BLaER1 treated with 17β-estradiol and CSF1 and Interleukin-3, amounts not matched to agents 10 nM and 100 nM (cell line): ENCODE measurements at regions not wholly inside any gene's neighbourhood (a gene's known extent, or its start where the extent isn't known, plus 50 kb on each side); places are given as distances from the start of the nearest gene placed in this dataset.

Experiments
- H3K27ac ChIP-seq, 11 experiments: shearing (Covaris generic); formaldehyde crosslinking; 2 replicates each; pipeline ENCODE4 v1.8.1; 2022
- H3K27me3 ChIP-seq, 11 experiments: shearing (Covaris generic); formaldehyde crosslinking; 2 replicates each; pipeline ENCODE4 v1.8.1; 2022
- H3K36me3 ChIP-seq, 11 experiments: shearing (Covaris generic); formaldehyde crosslinking; 2 replicates each; pipeline ENCODE4 v1.8.1; 2022
- H3K4me1 ChIP-seq, 10 experiments: shearing (Covaris generic); formaldehyde crosslinking; 2 replicates each; pipeline ENCODE4 v1.8.1; 2022
- H3K4me2 ChIP-seq, 11 experiments: shearing (Covaris generic); formaldehyde crosslinking; 2 replicates each; pipeline ENCODE4 v1.8.1; 2022
- H3K4me3 ChIP-seq, 10 experiments: shearing (Covaris generic); formaldehyde crosslinking; 2 replicates each; pipeline ENCODE4 v1.8.1; 2022
- H3K9ac ChIP-seq, 11 experiments: shearing (Covaris generic); formaldehyde crosslinking; 2 replicates each; pipeline ENCODE4 v1.8.1; 2022
- H3K9me3 ChIP-seq, 11 experiments: shearing (Covaris generic); formaldehyde crosslinking; replicated peaks in 1 of 11; 2 replicates each; pipeline ENCODE4 v1.8.1; 2022
- H4K20me1 ChIP-seq, 11 experiments: shearing (Covaris generic); formaldehyde crosslinking; 2 replicates each; pipeline ENCODE4 v1.8.1; 2022
- Cebpa-rat ChIP-seq, 11 experiments: shearing (Covaris generic); IDR thresholded peaks; 2 replicates each; pipeline ENCODE4 v1.8.1; 2022

DNA sequence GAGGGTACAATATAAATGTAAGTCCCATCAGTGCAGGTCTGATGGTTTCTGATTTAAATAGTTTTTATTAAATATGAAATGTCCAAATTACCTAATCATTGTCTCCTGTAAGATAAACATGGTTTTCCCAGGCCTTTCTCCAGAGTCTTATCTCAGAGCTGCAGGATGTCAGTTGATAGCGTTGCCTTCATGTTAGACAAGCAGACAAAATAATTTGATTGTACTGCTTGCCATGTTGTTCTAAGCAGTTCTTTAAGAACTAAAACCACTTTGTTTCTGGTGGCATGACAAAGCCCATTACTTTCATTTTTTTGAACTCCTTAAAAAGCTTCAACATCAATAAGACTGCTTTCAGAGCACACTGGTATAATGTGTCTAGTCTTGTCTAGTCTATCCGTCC lies 1073.5 kb downstream of the MAT2B start:
- Histone ChIP-seq H3K9ac (no peak overlapping the region), H3K36me3 (no peaks in the 10 kb centered on the region), H3K9me3 (no peaks in the 10 kb centered on the region), H3K4me1 (no peaks in the 10 kb centered on the region), H3K4me2 (no peak overlapping the region), H3K4me3 (no peak overlapping the region), H4K20me1 (no peaks in the 10 kb centered on the region), H3K27ac (no peak overlapping the region), H3K27me3 (no peaks in the 10 kb centered on the region)
- no peak for TF ChIP-seq Cebpa-rat (IDR thresholded peaks at IDR 0.05)

DNA sequence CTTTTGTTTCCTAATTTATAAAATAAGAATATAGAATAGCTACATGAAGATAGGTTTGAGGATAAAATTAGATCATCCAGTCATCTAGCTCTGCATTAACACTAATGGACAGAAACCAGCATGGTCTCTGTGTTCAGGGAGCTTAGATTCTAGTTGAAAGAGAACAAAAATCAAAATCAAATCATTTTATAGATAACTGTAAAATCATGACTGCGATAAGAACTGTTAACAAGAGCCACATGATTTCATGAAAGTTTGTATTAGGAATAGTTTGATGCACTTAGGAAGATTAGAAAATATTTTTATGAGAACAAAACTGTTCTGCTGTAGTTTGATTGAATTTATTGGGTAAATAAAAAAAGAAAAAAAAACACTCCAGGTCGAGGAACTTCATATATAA lies 1074.7 kb downstream of the MAT2B start:
- TF ChIP-seq Cebpa-rat (IDR thresholded peaks at IDR 0.05) = no peak
- no peak overlapping the region for H3K27ac ChIP-seq
- no peak overlapping the region for H3K4me3 ChIP-seq

DNA sequence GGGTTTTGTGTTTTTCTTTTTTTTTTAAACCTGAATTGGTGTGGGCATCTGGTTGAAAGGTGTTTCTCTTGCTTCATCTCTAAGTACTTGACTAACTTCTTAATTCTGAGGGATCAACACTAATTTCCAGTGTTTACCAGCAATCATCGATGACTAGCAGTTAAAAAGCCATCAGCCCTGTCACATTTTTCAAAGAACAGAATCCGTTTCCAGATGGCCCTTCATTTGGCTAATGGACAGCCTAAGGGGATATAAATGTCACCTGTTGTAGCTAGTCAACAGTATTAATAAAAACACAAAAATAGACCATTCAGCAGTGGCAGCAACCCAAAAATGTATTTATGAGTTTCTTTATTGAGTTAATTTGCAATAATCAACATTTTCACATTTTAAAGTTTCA lies 1076.5 kb downstream of the MAT2B start:
- no peaks in the 10 kb centered on the region for H3K27me3 ChIP-seq
- no peaks in the 10 kb centered on the region for H3K36me3 ChIP-seq
- H3K9ac ChIP-seq = no peak overlapping the region
- H3K4me3 ChIP-seq = no peak overlapping the region
- no peak for TF ChIP-seq Cebpa-rat (IDR thresholded peaks at IDR 0.05)
- H4K20me1 ChIP-seq = no peaks in the 10 kb centered on the region
- H3K9me3 ChIP-seq = no peaks in the 10 kb centered on the region
- no peak overlapping the region for H3K27ac ChIP-seq
- no peaks in the 10 kb centered on the region for H3K4me1 ChIP-seq
- H3K4me2 ChIP-seq = no peak overlapping the region

More for the DNA sequence above, 1074.7 kb downstream of the MAT2B start:
- Histone ChIP-seq H3K4me2 (no peak overlapping the region), H4K20me1 (no peaks in the 10 kb centered on the region), H3K27me3 (no peaks in the 10 kb centered on the region), H3K9me3 (no peaks in the 10 kb centered on the region), H3K9ac (no peak overlapping the region), H3K4me1 (no peaks in the 10 kb centered on the region), H3K36me3 (no peaks in the 10 kb centered on the region)

DNA sequence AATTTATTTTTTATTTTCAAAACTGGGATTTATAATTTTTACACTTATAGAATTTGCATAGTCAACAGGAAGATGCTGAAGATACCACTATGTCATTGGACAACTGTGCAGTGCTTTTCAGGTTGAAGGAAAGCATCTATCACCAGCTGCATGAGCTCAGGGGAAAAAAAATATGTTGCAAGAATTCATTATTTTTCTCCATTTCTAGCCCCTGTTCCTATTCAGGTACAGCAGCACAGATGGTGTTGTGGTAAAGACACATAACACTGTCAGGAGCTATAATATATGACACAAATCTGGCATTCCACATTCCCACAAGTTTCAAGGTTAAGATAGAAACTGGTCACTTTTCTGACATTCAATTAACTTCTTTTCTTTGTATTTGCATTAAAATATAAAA lies 1088.6 kb downstream of the MAT2B start:
- Histone ChIP-seq H3K9me3 (no peaks in the 10 kb centered on the region), H3K27me3 (no peaks in the 10 kb centered on the region), H3K9ac (no peak overlapping the region), H3K4me3 (no peak overlapping the region), H3K27ac (no peak overlapping the region), H3K36me3 (no peaks in the 10 kb centered on the region), H3K4me2 (no peak overlapping the region), H4K20me1 (no peaks in the 10 kb centered on the region), H3K4me1 (no peaks in the 10 kb centered on the region)
- no peak for TF ChIP-seq Cebpa-rat (IDR thresholded peaks at IDR 0.05)

DNA sequence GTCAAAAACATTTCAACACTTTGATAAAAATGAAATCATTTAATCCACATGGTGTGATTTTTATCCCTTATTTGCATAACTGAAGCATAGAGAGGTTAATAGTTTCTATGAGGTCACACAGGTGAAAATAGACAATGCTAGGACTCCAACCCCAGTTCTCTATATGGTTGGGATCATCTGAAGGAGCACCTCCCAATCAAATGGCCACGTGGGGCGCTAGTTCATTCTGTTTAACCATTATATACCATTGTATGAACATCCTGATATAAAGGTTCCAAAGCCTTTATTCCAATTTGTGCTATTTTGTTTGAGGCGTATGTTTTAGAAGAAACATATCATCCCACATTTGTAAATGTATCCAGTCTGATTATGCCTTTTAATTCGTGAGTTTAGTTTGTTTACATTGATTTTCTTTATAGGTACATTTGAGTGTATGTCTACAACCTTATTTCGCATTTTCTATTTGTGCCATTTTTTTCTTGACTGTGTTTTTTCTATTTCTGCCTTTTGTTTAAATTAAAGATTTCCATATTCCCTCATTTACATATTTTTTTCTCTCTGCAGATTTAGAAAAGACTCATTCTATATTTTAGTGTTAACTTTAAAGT lies 1092.0 kb downstream of the MAT2B start:
- Histone ChIP-seq H4K20me1 (no peaks in the 10 kb centered on the region), H3K27me3 (no peaks in the 10 kb centered on the region), H3K9ac (no peak overlapping the region), H3K4me2 (no peak overlapping the region), H3K9me3 (peaks cover 6 to 16% (median 11%) of the 10 kb centered on the region in 11 experiments; a peak in 21 of 22 replicates), H3K36me3 (no peaks in the 10 kb centered on the region), H3K4me3 (no peak overlapping the region), H3K4me1 (no peaks in the 10 kb centered on the region), H3K27ac (no peak overlapping the region)
- TF ChIP-seq Cebpa-rat (IDR thresholded peaks at IDR 0.05) = no peak

DNA sequence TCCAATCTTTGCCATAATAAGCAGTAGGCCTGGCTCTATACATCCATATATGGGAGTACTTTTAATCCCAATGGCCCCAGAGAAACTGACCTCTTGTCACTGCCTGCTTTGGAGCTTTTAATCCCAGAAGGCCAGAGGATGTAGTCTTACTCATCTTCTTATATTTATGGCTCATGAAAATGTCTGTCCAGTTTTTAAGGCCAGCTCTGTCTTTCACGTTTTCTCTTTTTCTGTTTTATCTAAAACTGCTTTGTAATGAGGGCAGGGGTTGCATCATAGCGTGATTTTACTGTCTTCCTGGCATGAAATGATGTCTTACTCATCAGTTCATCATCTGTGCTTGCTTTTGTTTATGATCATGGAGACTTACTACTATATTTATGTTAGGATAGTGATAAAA lies 1094.9 kb downstream of the MAT2B start:
- 0 out of 22 replicates have a peak overlapping the region, but pooled peaks of 1 of the 11 experiments have one; percentile 23 for H3K27ac ChIP-seq
- H3K9ac ChIP-seq = no peak overlapping the region
- no peak for TF ChIP-seq Cebpa-rat (IDR thresholded peaks at IDR 0.05)
- H3K9me3 ChIP-seq = peaks cover 6 to 16% (median 11%) of the 10 kb centered on the region in 11 experiments; a peak in 21 of 22 replicates
- no peaks in the 10 kb centered on the region for H3K36me3 ChIP-seq
- H3K4me3 ChIP-seq = no peak overlapping the region
- H3K4me1 ChIP-seq = no peaks in the 10 kb centered on the region
- H3K4me2 ChIP-seq = no peak overlapping the region
- no peaks in the 10 kb centered on the region for H4K20me1 ChIP-seq
- no peaks in the 10 kb centered on the region for H3K27me3 ChIP-seq

DNA sequence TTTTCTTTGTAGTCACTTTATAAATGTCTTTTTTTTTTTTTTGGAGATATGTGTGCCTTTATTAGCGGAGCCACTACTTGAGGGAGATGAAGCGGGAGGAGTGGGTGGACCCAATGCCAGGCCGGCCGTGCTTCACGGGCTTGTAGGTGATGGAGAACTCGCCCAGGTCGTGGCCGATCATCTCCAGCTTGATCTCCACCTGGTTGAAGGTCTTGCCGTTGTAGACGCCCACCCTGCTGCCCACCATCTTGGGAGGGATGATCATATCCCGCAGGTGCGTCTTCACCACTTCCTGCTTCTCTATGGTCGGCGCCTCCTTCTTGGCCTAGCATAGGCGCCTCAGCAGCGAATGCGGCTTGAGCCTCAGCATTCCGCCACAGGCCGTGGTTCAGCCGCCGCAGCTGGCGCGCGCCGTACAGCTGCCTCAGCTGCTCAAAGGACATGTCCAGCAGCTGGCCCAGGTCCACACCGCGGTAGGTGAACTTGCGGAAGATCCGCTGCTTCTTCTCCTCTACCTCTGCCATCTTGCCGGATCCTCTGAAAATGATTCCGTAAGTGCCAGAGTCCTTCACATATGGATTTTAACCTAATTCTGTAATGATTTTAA lies 1095.6 kb downstream of the MAT2B start:
- no peak overlapping the region for H3K9ac ChIP-seq
- peaks cover 6 to 16% (median 11%) of the 10 kb centered on the region in 11 experiments; a peak in 21 of 22 replicates for H3K9me3 ChIP-seq
- H3K36me3 ChIP-seq = no peaks in the 10 kb centered on the region
- no peak for TF ChIP-seq Cebpa-rat (IDR thresholded peaks at IDR 0.05)
- no peaks in the 10 kb centered on the region for H4K20me1 ChIP-seq
- no peak overlapping the region for H3K4me2 ChIP-seq
- H3K27ac ChIP-seq = no peak overlapping the region
- no peak overlapping the region for H3K4me3 ChIP-seq
- no peaks in the 10 kb centered on the region for H3K27me3 ChIP-seq
- H3K4me1 ChIP-seq = no peaks in the 10 kb centered on the region

DNA sequence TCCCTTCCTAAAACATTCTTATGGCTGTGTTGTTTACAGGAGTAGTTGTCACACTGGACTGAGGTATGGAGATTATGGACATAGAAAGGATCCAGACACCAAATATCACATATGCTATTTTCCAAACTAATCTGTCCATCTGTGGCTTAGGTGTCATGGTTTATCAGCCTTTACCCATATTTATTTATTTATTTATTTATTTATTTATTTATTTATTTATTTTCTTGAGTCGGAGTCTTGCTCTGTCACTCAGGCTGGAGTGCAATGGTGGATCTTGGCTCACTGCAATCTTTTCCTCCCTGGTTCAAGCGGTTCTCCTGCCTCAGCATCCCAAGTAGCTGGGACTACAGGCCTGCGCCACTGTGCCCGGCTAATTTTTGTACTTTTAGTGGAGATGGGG lies 1103.1 kb downstream of the MAT2B start:
- no peaks in the 10 kb centered on the region for H3K36me3 ChIP-seq
- no peaks in the 10 kb centered on the region for H3K4me1 ChIP-seq
- H3K9ac ChIP-seq = no peak overlapping the region
- H3K27me3 ChIP-seq = no peaks in the 10 kb centered on the region
- H3K27ac ChIP-seq = no peak overlapping the region
- TF ChIP-seq Cebpa-rat (IDR thresholded peaks at IDR 0.05) = no peak
- no peaks in the 10 kb centered on the region for H3K9me3 ChIP-seq
- H3K4me3 ChIP-seq = no peak overlapping the region
- H3K4me2 ChIP-seq = no peak overlapping the region
- no peaks in the 10 kb centered on the region for H4K20me1 ChIP-seq

DNA sequence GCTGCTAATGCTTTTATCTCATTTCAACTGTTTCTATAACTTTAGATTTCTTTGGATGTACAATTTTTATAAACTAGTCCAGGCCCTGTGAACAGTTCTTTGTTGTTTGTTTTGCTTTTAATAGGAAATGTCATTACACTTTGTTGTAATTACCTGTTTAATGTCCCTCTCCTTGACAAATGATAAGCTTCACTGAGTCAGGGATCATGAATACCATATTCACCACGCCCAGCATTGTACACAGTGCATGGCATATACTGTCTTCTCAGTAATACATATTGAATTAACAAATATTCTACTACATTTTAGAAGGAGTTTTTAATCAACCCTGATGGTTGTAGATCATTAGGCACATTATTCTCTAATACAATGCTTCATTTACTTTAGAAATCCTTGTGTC lies 1105.0 kb downstream of the MAT2B start:
- H3K27me3 ChIP-seq = no peaks in the 10 kb centered on the region
- H4K20me1 ChIP-seq = no peaks in the 10 kb centered on the region
- H3K4me1 ChIP-seq = no peaks in the 10 kb centered on the region
- no peak overlapping the region for H3K9ac ChIP-seq
- no peak overlapping the region for H3K27ac ChIP-seq
- no peaks in the 10 kb centered on the region for H3K9me3 ChIP-seq
- no peaks in the 10 kb centered on the region for H3K36me3 ChIP-seq
- H3K4me3 ChIP-seq = no peak overlapping the region
- no peak overlapping the region for H3K4me2 ChIP-seq
- TF ChIP-seq Cebpa-rat (IDR thresholded peaks at IDR 0.05) = no peak

DNA sequence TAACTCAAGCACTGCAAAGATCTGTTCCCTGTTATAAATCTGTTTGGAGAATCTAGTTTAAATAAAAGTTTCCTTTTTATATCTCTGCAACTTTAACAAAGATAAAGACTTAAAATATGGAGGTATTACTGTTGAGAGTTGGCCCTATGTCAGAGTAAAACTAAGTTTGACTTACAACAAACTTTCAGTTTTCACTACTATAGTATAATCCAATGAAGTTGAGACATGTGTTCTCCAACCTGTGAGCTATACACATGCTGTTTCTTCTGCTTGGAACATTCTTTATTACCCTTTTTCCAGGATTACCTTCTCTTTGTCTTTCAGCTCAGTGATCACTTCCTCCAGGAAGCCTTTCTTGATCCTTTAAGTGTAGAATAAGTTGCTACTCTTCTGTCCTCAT lies 1109.3 kb downstream of the MAT2B start:
- Histone ChIP-seq H3K4me1 (no peaks in the 10 kb centered on the region), H3K27me3 (no peaks in the 10 kb centered on the region), H3K4me2 (no peak overlapping the region), H3K4me3 (no peak overlapping the region), H3K27ac (no peak overlapping the region), H3K9ac (no peak overlapping the region), H3K9me3 (no peaks in the 10 kb centered on the region), H4K20me1 (no peaks in the 10 kb centered on the region), H3K36me3 (no peaks in the 10 kb centered on the region)
- TF ChIP-seq Cebpa-rat (IDR thresholded peaks at IDR 0.05) = no peak
